ENCODE measurements at regions not wholly inside any gene's neighbourhood (a gene's known extent, or its start where the extent isn't known, plus 50 kb on each side); places are given as distances from the start of the nearest gene placed in this dataset.

DNA sequence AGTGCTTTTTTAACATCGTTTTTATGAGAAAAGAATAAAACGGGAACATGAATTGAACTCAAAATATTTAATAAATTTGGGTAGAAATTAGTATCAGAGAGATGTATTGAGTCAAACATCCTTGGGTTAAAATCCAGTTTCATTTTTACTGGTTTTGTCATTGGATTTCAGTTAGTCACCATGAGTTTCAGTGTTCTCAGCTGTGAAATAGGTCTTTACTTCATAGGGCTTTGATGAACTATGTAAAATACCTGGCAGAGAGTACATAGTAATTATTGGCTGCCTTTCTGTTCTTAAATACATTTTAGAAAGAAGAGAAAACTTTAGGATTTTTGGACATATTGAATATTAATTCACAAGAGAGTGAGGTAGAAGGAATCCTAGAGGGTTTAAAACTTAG lies 105.8 kb downstream of the TANC2 start:
- TF ChIP-seq POLR2A (IDR thresholded peaks at IDR 0.05) = no peak
- TF ChIP-seq, protein P1, sequence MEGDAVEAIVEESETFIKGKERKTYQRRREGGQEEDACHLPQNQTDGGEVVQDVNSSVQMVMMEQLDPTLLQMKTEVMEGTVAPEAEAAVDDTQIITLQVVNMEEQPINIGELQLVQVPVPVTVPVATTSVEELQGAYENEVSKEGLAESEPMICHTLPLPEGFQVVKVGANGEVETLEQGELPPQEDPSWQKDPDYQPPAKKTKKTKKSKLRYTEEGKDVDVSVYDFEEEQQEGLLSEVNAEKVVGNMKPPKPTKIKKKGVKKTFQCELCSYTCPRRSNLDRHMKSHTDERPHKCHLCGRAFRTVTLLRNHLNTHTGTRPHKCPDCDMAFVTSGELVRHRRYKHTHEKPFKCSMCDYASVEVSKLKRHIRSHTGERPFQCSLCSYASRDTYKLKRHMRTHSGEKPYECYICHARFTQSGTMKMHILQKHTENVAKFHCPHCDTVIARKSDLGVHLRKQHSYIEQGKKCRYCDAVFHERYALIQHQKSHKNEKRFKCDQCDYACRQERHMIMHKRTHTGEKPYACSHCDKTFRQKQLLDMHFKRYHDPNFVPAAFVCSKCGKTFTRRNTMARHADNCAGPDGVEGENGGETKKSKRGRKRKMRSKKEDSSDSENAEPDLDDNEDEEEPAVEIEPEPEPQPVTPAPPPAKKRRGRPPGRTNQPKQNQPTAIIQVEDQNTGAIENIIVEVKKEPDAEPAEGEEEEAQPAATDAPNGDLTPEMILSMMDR (IDR thresholded peaks at IDR 0.05) = no peak

All from uterus (tissue), 2 donors.